Fibroblast of lung (primary cell): ENCODE measurements at regions not wholly inside any gene's neighbourhood (a gene's known extent, or its start where the extent isn't known, plus 50 kb on each side); places are given as distances from the start of the nearest gene placed in this dataset.

Experiments
- DNase-seq, 2 donors: peaks; one replicate each; pipeline versions ENCODE4 v3.0.0 to v3.0.0-alpha.2; 2010; ENCODE audit warnings: low read depth in 2 of 2
- H2AFZ ChIP-seq: 2 replicates; pipeline ENCODE4 v1.5.1; 2012; ENCODE audit warnings: low read length, control low read depth, inconsistent platforms
- H3K27ac ChIP-seq: 2 replicates; pipeline ENCODE4 v1.5.1; 2011; ENCODE audit warnings: low read length, control low read depth; ENCODE audit not compliant: insufficient read depth
- H3K27me3 ChIP-seq: 2 replicates; pipeline ENCODE4 v1.5.1; 2011; ENCODE audit warnings: mild to moderate bottlenecking, low read length; ENCODE audit not compliant: control insufficient read depth, insufficient read depth
- H3K36me3 ChIP-seq: 2 replicates; pipeline ENCODE4 v1.5.1; 2011; ENCODE audit warnings: low read length; ENCODE audit not compliant: control insufficient read depth, insufficient read depth
- H3K4me1 ChIP-seq: 2 replicates; pipeline ENCODE4 v1.5.1; 2011; ENCODE audit warnings: low read length; ENCODE audit not compliant: control insufficient read depth, insufficient read depth; ENCODE audit errors: extremely low read depth
- H3K4me2 ChIP-seq: 2 replicates; pipeline ENCODE4 v1.5.1; 2011; ENCODE audit warnings: low read length, control low read depth; ENCODE audit not compliant: insufficient read depth; ENCODE audit errors: extremely low read depth
- H3K4me3 ChIP-seq, 4 experiments: fragments of 200-600 bp in 1 of 4; sonication (generic) in 1 of 4; replicated peaks in 1 of 4; 2 replicates each; pipeline ENCODE4 v1.5.1; 2011 to 2016; ENCODE audit warnings: low read length in 4 of 4, low read depth in 3 of 4, mild to moderate bottlenecking in 3 of 4, control low read depth in 2 of 4, inconsistent platforms in 1 of 4, mixed read lengths in 1 of 4; ENCODE audit not compliant: insufficient read depth in 1 of 4; ENCODE audit errors: control extremely low read depth in 1 of 4
- H3K79me2 ChIP-seq: 2 replicates; pipeline ENCODE4 v1.5.1; 2012; ENCODE audit warnings: mild to moderate bottlenecking, low read length, inconsistent platforms; ENCODE audit not compliant: control insufficient read depth, insufficient read depth
- H3K9ac ChIP-seq: 2 replicates; pipeline ENCODE4 v1.5.1; 2011; ENCODE audit warnings: mild to moderate bottlenecking, low read length, control low read depth; ENCODE audit not compliant: insufficient read depth
- H3K9me3 ChIP-seq: 2 replicates; pipeline ENCODE4 v1.5.1; 2012; ENCODE audit warnings: low read depth, low read length; ENCODE audit not compliant: control insufficient read depth, insufficient read depth
- H4K20me1 ChIP-seq: 2 replicates; pipeline ENCODE4 v1.5.1; 2011; ENCODE audit warnings: low read length; ENCODE audit not compliant: control insufficient read depth, insufficient read depth; ENCODE audit errors: extremely low read depth
- CTCF ChIP-seq, 2 donors: IDR thresholded peaks in 1 of 2; conservative IDR thresholded peaks in 1 of 2; 1 replicate in 1 of 2; 2 replicates in 1 of 2; pipeline ENCODE4 v1.5.1; 2011 to 2012; ENCODE audit warnings: low read length in 2 of 2, control low read depth in 1 of 2, inconsistent platforms in 1 of 2, low read depth in 1 of 2, mild to moderate bottlenecking in 1 of 2
- EZH2 ChIP-seq: IDR thresholded peaks from 2 replicates; pipeline ENCODE4 v1.5.1; 2012; ENCODE audit warnings: low read length, control low read depth, mild to moderate bottlenecking; ENCODE audit errors: missing control alignments

- Histone ChIP-seq H4K20me1 (no peaks in the 10 kb centered on the region), H2AFZ (no peak overlapping the region), H3K9ac (no peak overlapping the region), H3K27ac (no peak overlapping the region), H3K36me3 (no peaks in the 10 kb centered on the region), H3K9me3 (no peaks in the 10 kb centered on the region), H3K79me2 (no peaks in the 10 kb centered on the region), H3K4me2 (no peak overlapping the region), H3K4me1 (no peaks in the 10 kb centered on the region), H3K27me3 (no peaks in the 10 kb centered on the region), H3K4me3 (no peak overlapping the region)
- DNase-seq, result no peak
- no peak for TF ChIP-seq EZH2
- TF ChIP-seq CTCF (conservative IDR thresholded peaks at IDR 0.05 in 1 of 2, IDR thresholded peaks at IDR 0.05 in 1 of 2; ENCODE audit: low read depth in 1 of 2, low read length in 2 of 2), result no peak
Measured at GRCh38 chr21:18614303-18614702, 210.7 kb upstream of the TMPRSS15 start.

- TF ChIP-seq CTCF (conservative IDR thresholded peaks at IDR 0.05 in 1 of 2, IDR thresholded peaks at IDR 0.05 in 1 of 2; ENCODE audit: low read depth in 1 of 2, low read length in 2 of 2) (no peak), EZH2 (no peak)
Measured at GRCh38 chr21:18617291-18617690, 213.7 kb upstream of the TMPRSS15 start.

GRCh38 chr21:18620436-18620835 is 216.9 kb upstream of the TMPRSS15 start:
- H3K9me3 ChIP-seq, result no peaks in the 10 kb centered on the region
- no peaks in the 10 kb centered on the region for H3K79me2 ChIP-seq
- H3K36me3 ChIP-seq, result no peaks in the 10 kb centered on the region
- TF ChIP-seq CTCF (conservative IDR thresholded peaks at IDR 0.05 in 1 of 2, IDR thresholded peaks at IDR 0.05 in 1 of 2; ENCODE audit: low read depth in 1 of 2, low read length in 2 of 2) (no peak), EZH2 (no peak)
- no peak overlapping the region for H3K4me3 ChIP-seq
- H2AFZ ChIP-seq, result no peak overlapping the region
- H4K20me1 ChIP-seq, result no peaks in the 10 kb centered on the region
- H3K9ac ChIP-seq, result no peak overlapping the region
- no peak for DNase-seq
- no peak overlapping the region for H3K27ac ChIP-seq
- no peak overlapping the region for H3K4me2 ChIP-seq
- H3K27me3 ChIP-seq, result no peaks in the 10 kb centered on the region
- no peaks in the 10 kb centered on the region for H3K4me1 ChIP-seq

More at GRCh38 chr21:18617291-18617690, 213.7 kb upstream of the TMPRSS15 start:
- Histone ChIP-seq H3K36me3 (no peaks in the 10 kb centered on the region), H3K4me2 (no peak overlapping the region), H3K79me2 (no peaks in the 10 kb centered on the region), H4K20me1 (no peaks in the 10 kb centered on the region), H3K4me3 (no peak overlapping the region), H3K27ac (no peak overlapping the region), H3K9ac (no peak overlapping the region), H3K9me3 (no peaks in the 10 kb centered on the region), H2AFZ (no peak overlapping the region), H3K27me3 (no peaks in the 10 kb centered on the region), H3K4me1 (no peaks in the 10 kb centered on the region)
- no peak for DNase-seq
